ENCODE measurements at regions not wholly inside any gene's neighbourhood (a gene's known extent, or its start where the extent isn't known, plus 50 kb on each side); places are given as distances from the start of the nearest gene placed in this dataset.

GRCh38 chr2:209029249-209029648, 394.6 kb upstream of the MAP2 start:
- no peaks in the 10 kb centered on the region for H3K27me3 ChIP-seq (ENCODE audit: low read length)

GRCh38 chr2:209044307-209044706, 379.5 kb upstream of the MAP2 start:
- Histone ChIP-seq H3K4me1 (ENCODE audit: low read length) (no peaks in the 10 kb centered on the region), H3K27me3 (ENCODE audit: low read length) (no peaks in the 10 kb centered on the region), H3K79me2 (ENCODE audit: low read length) (no peaks in the 10 kb centered on the region), H2AFZ (ENCODE audit: low read length) (no peak overlapping the region), H3K9ac (ENCODE audit: low read length) (no peak overlapping the region), H3K4me3 (ENCODE audit: low read length) (no peak overlapping the region), H3K9me3 (ENCODE audit: low read length) (no peaks in the 10 kb centered on the region), H3K36me3 (ENCODE audit: insufficient read depth, low read length) (no peaks in the 10 kb centered on the region), H3K4me2 (ENCODE audit: low read depth, low read length, poor library complexity, severe bottlenecking) (no peak overlapping the region), H3K9me2 (replicated peaks; ENCODE audit: insufficient read depth, low read length) (no peaks in the 10 kb centered on the region), H3K27ac (ENCODE audit: low read length) (no peak overlapping the region), H4K20me1 (ENCODE audit: insufficient read depth, low read depth, low read length) (no peaks in the 10 kb centered on the region)
- DNase-seq, result no peak

More at GRCh38 chr2:209029249-209029648, 394.6 kb upstream of the MAP2 start:
- Histone ChIP-seq H3K27ac (ENCODE audit: low read length) (no peak overlapping the region), H3K4me2 (ENCODE audit: low read depth, low read length, poor library complexity, severe bottlenecking) (no peak overlapping the region), H3K79me2 (ENCODE audit: low read length) (no peaks in the 10 kb centered on the region), H3K9me2 (replicated peaks; ENCODE audit: insufficient read depth, low read length) (no peaks in the 10 kb centered on the region), H3K4me3 (ENCODE audit: low read length) (no peak overlapping the region), H3K9me3 (ENCODE audit: low read length) (no peaks in the 10 kb centered on the region), H4K20me1 (ENCODE audit: insufficient read depth, low read depth, low read length) (no peaks in the 10 kb centered on the region), H2AFZ (ENCODE audit: low read length) (no peak overlapping the region), H3K36me3 (ENCODE audit: insufficient read depth, low read length) (no peaks in the 10 kb centered on the region), H3K4me1 (ENCODE audit: low read length) (no peaks in the 10 kb centered on the region), H3K9ac (ENCODE audit: low read length) (no peak overlapping the region)
- no peak for DNase-seq

GRCh38 chr2:209046163-209046562, 377.7 kb upstream of the MAP2 start:
- Histone ChIP-seq H3K36me3 (ENCODE audit: insufficient read depth, low read length) (no peaks in the 10 kb centered on the region), H3K4me3 (ENCODE audit: low read length) (no peak overlapping the region), H2AFZ (ENCODE audit: low read length) (no peak overlapping the region), H3K79me2 (ENCODE audit: low read length) (no peaks in the 10 kb centered on the region), H3K9me2 (replicated peaks; ENCODE audit: insufficient read depth, low read length) (no peaks in the 10 kb centered on the region), H3K27me3 (ENCODE audit: low read length) (no peaks in the 10 kb centered on the region), H4K20me1 (ENCODE audit: insufficient read depth, low read depth, low read length) (no peaks in the 10 kb centered on the region), H3K9ac (ENCODE audit: low read length) (no peak overlapping the region), H3K27ac (ENCODE audit: low read length) (no peak overlapping the region), H3K4me2 (ENCODE audit: low read depth, low read length, poor library complexity, severe bottlenecking) (no peak overlapping the region), H3K4me1 (ENCODE audit: low read length) (no peaks in the 10 kb centered on the region), H3K9me3 (ENCODE audit: low read length) (no peaks in the 10 kb centered on the region)
- DNase-seq, result no peak

- Histone ChIP-seq H3K36me3 (ENCODE audit: insufficient read depth, low read length) (no peaks in the 10 kb centered on the region), H3K9me3 (ENCODE audit: low read length) (no peaks in the 10 kb centered on the region), H3K27me3 (ENCODE audit: low read length) (no peaks in the 10 kb centered on the region), H4K20me1 (ENCODE audit: insufficient read depth, low read depth, low read length) (no peaks in the 10 kb centered on the region), H3K9ac (ENCODE audit: low read length) (no peak overlapping the region), H3K4me2 (ENCODE audit: low read depth, low read length, poor library complexity, severe bottlenecking) (no peak overlapping the region), H3K4me3 (ENCODE audit: low read length) (no peak overlapping the region), H3K79me2 (ENCODE audit: low read length) (no peaks in the 10 kb centered on the region), H3K27ac (ENCODE audit: low read length) (no peak overlapping the region), H3K4me1 (ENCODE audit: low read length) (no peaks in the 10 kb centered on the region), H3K9me2 (replicated peaks; ENCODE audit: insufficient read depth, low read length) (no peaks in the 10 kb centered on the region), H2AFZ (ENCODE audit: low read length) (no peak overlapping the region)
- DNase-seq, result no peak
Observed at GRCh38 chr2:209049608-209050007, 374.2 kb upstream of the MAP2 start.

GRCh38 chr2:209062210-209062609, 361.6 kb upstream of the MAP2 start:
- H3K27me3 ChIP-seq (ENCODE audit: low read length), result no peaks in the 10 kb centered on the region
- no peak overlapping the region for H3K9ac ChIP-seq (ENCODE audit: low read length)
- no peaks in the 10 kb centered on the region for H3K79me2 ChIP-seq (ENCODE audit: low read length)
- no peak overlapping the region for H3K4me2 ChIP-seq (ENCODE audit: low read depth, low read length, poor library complexity, severe bottlenecking)
- H3K9me3 ChIP-seq (ENCODE audit: low read length), result no peaks in the 10 kb centered on the region
- H3K4me3 ChIP-seq (ENCODE audit: low read length), result no peak overlapping the region
- H3K9me2 ChIP-seq (replicated peaks; ENCODE audit: insufficient read depth, low read length), result no peaks in the 10 kb centered on the region
- H3K4me1 ChIP-seq (ENCODE audit: low read length), result no peaks in the 10 kb centered on the region
- H2AFZ ChIP-seq (ENCODE audit: low read length), result no peak overlapping the region
- H3K36me3 ChIP-seq (ENCODE audit: insufficient read depth, low read length), result no peaks in the 10 kb centered on the region
- H3K27ac ChIP-seq (ENCODE audit: low read length), result no peak overlapping the region
- H4K20me1 ChIP-seq (ENCODE audit: insufficient read depth, low read depth, low read length), result no peaks in the 10 kb centered on the region
- no peak for DNase-seq

- H3K9me3 ChIP-seq (ENCODE audit: low read length), result no peaks in the 10 kb centered on the region
- H3K27ac ChIP-seq (ENCODE audit: low read length), result no peak overlapping the region
- no peaks in the 10 kb centered on the region for H4K20me1 ChIP-seq (ENCODE audit: insufficient read depth, low read depth, low read length)
- no peaks in the 10 kb centered on the region for H3K79me2 ChIP-seq (ENCODE audit: low read length)
- H3K9ac ChIP-seq (ENCODE audit: low read length), result no peak overlapping the region
- H3K36me3 ChIP-seq (ENCODE audit: insufficient read depth, low read length), result no peaks in the 10 kb centered on the region
- DNase-seq, result no peak
- no peaks in the 10 kb centered on the region for H3K27me3 ChIP-seq (ENCODE audit: low read length)
- H3K4me2 ChIP-seq (ENCODE audit: low read depth, low read length, poor library complexity, severe bottlenecking), result no peak overlapping the region
- H3K4me1 ChIP-seq (ENCODE audit: low read length), result no peaks in the 10 kb centered on the region
- no peaks in the 10 kb centered on the region for H3K9me2 ChIP-seq (replicated peaks; ENCODE audit: insufficient read depth, low read length)
- no peak overlapping the region for H2AFZ ChIP-seq (ENCODE audit: low read length)
- no peak overlapping the region for H3K4me3 ChIP-seq (ENCODE audit: low read length)
Observed at GRCh38 chr2:209070262-209070661, 353.6 kb upstream of the MAP2 start.

GRCh38 chr2:209073151-209073550, 350.7 kb upstream of the MAP2 start:
- no peak for DNase-seq
- Histone ChIP-seq H3K9me2 (replicated peaks; ENCODE audit: insufficient read depth, low read length) (no peaks in the 10 kb centered on the region), H3K4me2 (ENCODE audit: low read depth, low read length, poor library complexity, severe bottlenecking) (no peak overlapping the region), H3K36me3 (ENCODE audit: insufficient read depth, low read length) (no peaks in the 10 kb centered on the region), H3K9me3 (ENCODE audit: low read length) (no peaks in the 10 kb centered on the region), H2AFZ (ENCODE audit: low read length) (no peak overlapping the region), H3K4me1 (ENCODE audit: low read length) (no peaks in the 10 kb centered on the region), H3K9ac (ENCODE audit: low read length) (no peak overlapping the region), H3K79me2 (ENCODE audit: low read length) (no peaks in the 10 kb centered on the region), H4K20me1 (ENCODE audit: insufficient read depth, low read depth, low read length) (no peaks in the 10 kb centered on the region), H3K4me3 (ENCODE audit: low read length) (no peak overlapping the region), H3K27ac (ENCODE audit: low read length) (no peak overlapping the region), H3K27me3 (ENCODE audit: low read length) (no peaks in the 10 kb centered on the region)

- H3K4me3 ChIP-seq (ENCODE audit: low read length), result no peak overlapping the region
- H3K27me3 ChIP-seq (ENCODE audit: low read length), result no peaks in the 10 kb centered on the region
- H3K36me3 ChIP-seq (ENCODE audit: insufficient read depth, low read length), result no peaks in the 10 kb centered on the region
- H3K27ac ChIP-seq (ENCODE audit: low read length), result no peak overlapping the region
- H3K9me3 ChIP-seq (ENCODE audit: low read length), result no peaks in the 10 kb centered on the region
- no peak overlapping the region for H3K9ac ChIP-seq (ENCODE audit: low read length)
- H4K20me1 ChIP-seq (ENCODE audit: insufficient read depth, low read depth, low read length), result no peaks in the 10 kb centered on the region
- H2AFZ ChIP-seq (ENCODE audit: low read length), result no peak overlapping the region
- no peaks in the 10 kb centered on the region for H3K9me2 ChIP-seq (replicated peaks; ENCODE audit: insufficient read depth, low read length)
- no peaks in the 10 kb centered on the region for H3K79me2 ChIP-seq (ENCODE audit: low read length)
- no peak overlapping the region for H3K4me2 ChIP-seq (ENCODE audit: low read depth, low read length, poor library complexity, severe bottlenecking)
- H3K4me1 ChIP-seq (ENCODE audit: low read length), result no peaks in the 10 kb centered on the region
- no peak for DNase-seq
Observed at GRCh38 chr2:209074711-209075110, 349.1 kb upstream of the MAP2 start.

GRCh38 chr2:209076151-209076550, 347.7 kb upstream of the MAP2 start:
- Histone ChIP-seq H4K20me1 (ENCODE audit: insufficient read depth, low read depth, low read length) (no peaks in the 10 kb centered on the region), H3K4me1 (ENCODE audit: low read length) (no peaks in the 10 kb centered on the region), H3K9ac (ENCODE audit: low read length) (no peak overlapping the region), H3K27me3 (ENCODE audit: low read length) (no peaks in the 10 kb centered on the region), H3K27ac (ENCODE audit: low read length) (no peak overlapping the region), H2AFZ (ENCODE audit: low read length) (no peak overlapping the region), H3K36me3 (ENCODE audit: insufficient read depth, low read length) (no peaks in the 10 kb centered on the region), H3K4me2 (ENCODE audit: low read depth, low read length, poor library complexity, severe bottlenecking) (no peak overlapping the region), H3K4me3 (ENCODE audit: low read length) (no peak overlapping the region), H3K79me2 (ENCODE audit: low read length) (no peaks in the 10 kb centered on the region), H3K9me2 (replicated peaks; ENCODE audit: insufficient read depth, low read length) (no peaks in the 10 kb centered on the region), H3K9me3 (ENCODE audit: low read length) (no peaks in the 10 kb centered on the region)
- DNase-seq, result no peak

Measured in Karpas-422 (cell line).